ENCODE measurements at regions not wholly inside any gene's neighbourhood (a gene's known extent, or its start where the extent isn't known, plus 50 kb on each side); places are given as distances from the start of the nearest gene placed in this dataset.

- 85% methylated on average over 5 of the region's 5 CpGs for WGBS (ENCODE audit: low lambda C conversion rate)
- peaks cover 6 to 11% of the 10 kb centered on the region in 2 experiments; a peak in 3 of 4 replicates for H3K4me1 ChIP-seq (ENCODE audit: control insufficient read depth in 1 of 2, insufficient read depth in 2 of 2, low read depth in 1 of 2, low read length in 1 of 2)
These were observed 351.9 kb downstream of the RPS24 start for GRCh38 chr10:78385599-78385998.

GRCh38 chr10:78386509-78386908 is 352.8 kb downstream of the RPS24 start:
- Histone ChIP-seq H3K79me2 (ENCODE audit: insufficient read depth) (no peaks in the 10 kb centered on the region), H3K4me3 (ENCODE audit: low read depth in 2 of 2, low read length in 1 of 2) (no peak overlapping the region), H4K20me1 (ENCODE audit: insufficient read depth) (no peaks in the 10 kb centered on the region), H3K27me3 (ENCODE audit: insufficient read depth) (no peaks in the 10 kb centered on the region), H3K4me2 (no peak overlapping the region), H3K27ac (ENCODE audit: low read depth in 2 of 2, low read length in 1 of 2) (no peak overlapping the region), H2AFZ (ENCODE audit: low read depth) (no peak overlapping the region), H3K36me3 (replicated peaks in 1 of 2; ENCODE audit: control insufficient read depth in 1 of 2, insufficient read depth in 2 of 2, low read length in 1 of 2) (no peaks in the 10 kb centered on the region), H3K9me3 (no peaks in the 10 kb centered on the region), H3K4me1 (ENCODE audit: control insufficient read depth in 1 of 2, insufficient read depth in 2 of 2, low read depth in 1 of 2, low read length in 1 of 2) (peaks cover 6 to 10% of the 10 kb centered on the region in 2 experiments; a peak in 3 of 4 replicates), H3F3A (replicated peaks; ENCODE audit: insufficient read depth) (peaks cover 6% of the 10 kb centered on the region), H3K9ac (no peak overlapping the region), H3K9me2 (no peaks in the 10 kb centered on the region)
- ChIA-PET POLR2A (no interaction called here), CTCF (interaction anchor here (1.0 to 1.4 kb wide), 2 partner anchors 10 to 11 kb away, joined by 3 to 5 read pairs; no protein-coding TSS in a partner anchor)
- DNase-seq, result no peak
- 63% methylated on average over 5 of the region's 5 CpGs for WGBS (ENCODE audit: low lambda C conversion rate)
- no peak for TF ChIP-seq RAD21 (IDR thresholded peaks at IDR 0.05; ENCODE audit: low read length)
- no peak for TF ChIP-seq GATA2 (CRISPR knock-in tag; IDR thresholded peaks at IDR 0.05)
- TF ChIP-seq GABPA (IDR thresholded peaks at IDR 0.05; ENCODE audit: low read depth), result no peak
- no peak for TF ChIP-seq MEF2A (IDR thresholded peaks at IDR 0.05; ENCODE audit: borderline replicate concordance, low read depth)
- TF ChIP-seq TEAD4 (IDR thresholded peaks at IDR 0.05; ENCODE audit: borderline replicate concordance, insufficient read depth), result no peak
- TF ChIP-seq, protein P1, sequence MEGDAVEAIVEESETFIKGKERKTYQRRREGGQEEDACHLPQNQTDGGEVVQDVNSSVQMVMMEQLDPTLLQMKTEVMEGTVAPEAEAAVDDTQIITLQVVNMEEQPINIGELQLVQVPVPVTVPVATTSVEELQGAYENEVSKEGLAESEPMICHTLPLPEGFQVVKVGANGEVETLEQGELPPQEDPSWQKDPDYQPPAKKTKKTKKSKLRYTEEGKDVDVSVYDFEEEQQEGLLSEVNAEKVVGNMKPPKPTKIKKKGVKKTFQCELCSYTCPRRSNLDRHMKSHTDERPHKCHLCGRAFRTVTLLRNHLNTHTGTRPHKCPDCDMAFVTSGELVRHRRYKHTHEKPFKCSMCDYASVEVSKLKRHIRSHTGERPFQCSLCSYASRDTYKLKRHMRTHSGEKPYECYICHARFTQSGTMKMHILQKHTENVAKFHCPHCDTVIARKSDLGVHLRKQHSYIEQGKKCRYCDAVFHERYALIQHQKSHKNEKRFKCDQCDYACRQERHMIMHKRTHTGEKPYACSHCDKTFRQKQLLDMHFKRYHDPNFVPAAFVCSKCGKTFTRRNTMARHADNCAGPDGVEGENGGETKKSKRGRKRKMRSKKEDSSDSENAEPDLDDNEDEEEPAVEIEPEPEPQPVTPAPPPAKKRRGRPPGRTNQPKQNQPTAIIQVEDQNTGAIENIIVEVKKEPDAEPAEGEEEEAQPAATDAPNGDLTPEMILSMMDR (IDR thresholded peaks at IDR 0.05), result no peak
- TF ChIP-seq, protein P2, sequence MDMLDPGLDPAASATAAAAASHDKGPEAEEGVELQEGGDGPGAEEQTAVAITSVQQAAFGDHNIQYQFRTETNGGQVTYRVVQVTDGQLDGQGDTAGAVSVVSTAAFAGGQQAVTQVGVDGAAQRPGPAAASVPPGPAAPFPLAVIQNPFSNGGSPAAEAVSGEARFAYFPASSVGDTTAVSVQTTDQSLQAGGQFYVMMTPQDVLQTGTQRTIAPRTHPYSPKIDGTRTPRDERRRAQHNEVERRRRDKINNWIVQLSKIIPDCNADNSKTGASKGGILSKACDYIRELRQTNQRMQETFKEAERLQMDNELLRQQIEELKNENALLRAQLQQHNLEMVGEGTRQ (IDR thresholded peaks at IDR 0.05; ENCODE audit: borderline replicate concordance, low read depth, low read length), result no peak
- no peak for TF ChIP-seq RCOR1 (IDR thresholded peaks at IDR 0.05; ENCODE audit: low read length)
- TF ChIP-seq IRF3 (IDR thresholded peaks at IDR 0.05; ENCODE audit: low read depth, low read length), result no peak
- no peak for TF ChIP-seq TCF12 (IDR thresholded peaks at IDR 0.05)
- TF ChIP-seq RXRA (IDR thresholded peaks at IDR 0.05; ENCODE audit: borderline replicate concordance, low read depth), result no peak
- TF ChIP-seq SMC3 (IDR thresholded peaks at IDR 0.05; ENCODE audit: low read depth, low read length), result no peak

More at GRCh38 chr10:78385599-78385998, 351.9 kb downstream of the RPS24 start:
- Histone ChIP-seq H3K79me2 (ENCODE audit: insufficient read depth) (no peaks in the 10 kb centered on the region), H3K9me2 (no peaks in the 10 kb centered on the region), H4K20me1 (ENCODE audit: insufficient read depth) (no peaks in the 10 kb centered on the region), H3K4me3 (ENCODE audit: low read depth in 2 of 2, low read length in 1 of 2) (no peak overlapping the region), H2AFZ (ENCODE audit: low read depth) (no peak overlapping the region), H3K36me3 (replicated peaks in 1 of 2; ENCODE audit: control insufficient read depth in 1 of 2, insufficient read depth in 2 of 2, low read length in 1 of 2) (no peaks in the 10 kb centered on the region), H3K4me2 (no peak overlapping the region), H3K9ac (no peak overlapping the region), H3K27ac (ENCODE audit: low read depth in 2 of 2, low read length in 1 of 2) (no peak overlapping the region), H3F3A (replicated peaks; ENCODE audit: insufficient read depth) (peaks cover 6% of the 10 kb centered on the region), H3K27me3 (ENCODE audit: insufficient read depth) (no peaks in the 10 kb centered on the region), H3K9me3 (no peaks in the 10 kb centered on the region)
- CTCF ChIA-PET, result interaction anchor here (1.4 kb wide), 1 partner anchor 12 kb away, joined by 5 read pairs; no protein-coding TSS in a partner anchor
- POLR2A ChIA-PET, result no interaction called here
- TF ChIP-seq ELF1 (IDR thresholded peaks at IDR 0.05) (no peak), TEAD4 (IDR thresholded peaks at IDR 0.05; ENCODE audit: borderline replicate concordance, insufficient read depth) (no peak), TCF12 (IDR thresholded peaks at IDR 0.05) (no peak), NRF1 (IDR thresholded peaks at IDR 0.05; ENCODE audit: low read depth, low read length) (no peak), RXRA (IDR thresholded peaks at IDR 0.05; ENCODE audit: borderline replicate concordance, low read depth) (no peak), FOSL2 (IDR thresholded peaks at IDR 0.05; ENCODE audit: borderline replicate concordance, low read depth) (no peak)
- TF ChIP-seq, protein P2 (IDR thresholded peaks at IDR 0.05; ENCODE audit: borderline replicate concordance, low read depth, low read length), result no peak
- DNase-seq, result no peak
